ENCODE measurements at regions not wholly inside any gene's neighbourhood (a gene's known extent, or its start where the extent isn't known, plus 50 kb on each side); places are given as distances from the start of the nearest gene placed in this dataset.

GRCh38 chr1:193320270-193320669 lies 133.9 kb upstream of the B3GALT2 start:
- no peak overlapping the region for H3K4me2 ChIP-seq (ENCODE audit: low read length)
- no peaks in the 10 kb centered on the region for H3K79me2 ChIP-seq (ENCODE audit: insufficient read depth, low read length)
- H3K36me3 ChIP-seq (ENCODE audit: insufficient read depth, low read length) = no peaks in the 10 kb centered on the region
- no peaks in the 10 kb centered on the region for H3K4me1 ChIP-seq (ENCODE audit: insufficient read depth, low read length, severe bottlenecking)
- 0 out of 2 replicates have a peak, but pooled peaks cover 4% of the 10 kb centered on the region for H3K9me3 ChIP-seq (ENCODE audit: low read length)
- no peaks in the 10 kb centered on the region for H3K9me2 ChIP-seq (ENCODE audit: low read depth, low read length)
- H3K9ac ChIP-seq (ENCODE audit: low read length) = no peak overlapping the region
- no peak overlapping the region for H3K4me3 ChIP-seq (ENCODE audit: low read depth, low read length, poor library complexity, severe bottlenecking)
- no peak overlapping the region for H2AFZ ChIP-seq (ENCODE audit: low read length)
- no peaks in the 10 kb centered on the region for H3F3A ChIP-seq (ENCODE audit: insufficient read depth, low read length)
- no peaks in the 10 kb centered on the region for H4K20me1 ChIP-seq (ENCODE audit: insufficient read depth, low read length)
- H3K27ac ChIP-seq (ENCODE audit: low read depth, low read length, poor library complexity, severe bottlenecking) = no peak overlapping the region
- no peaks in the 10 kb centered on the region for H3K27me3 ChIP-seq (ENCODE audit: insufficient read depth, low read length)
- TF ChIP-seq CTCF (IDR thresholded peaks at IDR 0.05; ENCODE audit: low read length) (no peak), EZH2 (IDR thresholded peaks at IDR 0.05; ENCODE audit: borderline replicate concordance, low read length) (no peak)

GRCh38 chr1:193318347-193318746 lies 131.9 kb upstream of the B3GALT2 start:
- Histone ChIP-seq H3K36me3 (ENCODE audit: insufficient read depth, low read length) (no peaks in the 10 kb centered on the region), H3K4me3 (ENCODE audit: low read depth, low read length, poor library complexity, severe bottlenecking) (no peak overlapping the region), H3K4me1 (ENCODE audit: insufficient read depth, low read length, severe bottlenecking) (peaks cover 3% of the 10 kb centered on the region), H3K79me2 (ENCODE audit: insufficient read depth, low read length) (no peaks in the 10 kb centered on the region), H3K9ac (ENCODE audit: low read length) (no peak overlapping the region), H4K20me1 (ENCODE audit: insufficient read depth, low read length) (no peaks in the 10 kb centered on the region), H3K27me3 (ENCODE audit: insufficient read depth, low read length) (no peaks in the 10 kb centered on the region), H3K4me2 (ENCODE audit: low read length) (no peak overlapping the region), H3K27ac (ENCODE audit: low read depth, low read length, poor library complexity, severe bottlenecking) (no peak overlapping the region), H2AFZ (ENCODE audit: low read length) (no peak overlapping the region), H3K9me2 (ENCODE audit: low read depth, low read length) (no peaks in the 10 kb centered on the region), H3F3A (ENCODE audit: insufficient read depth, low read length) (no peaks in the 10 kb centered on the region), H3K9me3 (ENCODE audit: low read length) (0 out of 2 replicates have a peak, but pooled peaks cover 4% of the 10 kb centered on the region)
- TF ChIP-seq EZH2 (IDR thresholded peaks at IDR 0.05; ENCODE audit: borderline replicate concordance, low read length) (no peak), CTCF (IDR thresholded peaks at IDR 0.05; ENCODE audit: low read length) (no peak)

GRCh38 chr1:193313354-193314140 lies 127.1 kb upstream of the B3GALT2 start:
- H4K20me1 ChIP-seq (ENCODE audit: insufficient read depth, low read length) = no peaks in the 10 kb centered on the region
- H3K4me3 ChIP-seq (ENCODE audit: low read depth, low read length, poor library complexity, severe bottlenecking) = no peak overlapping the region

More at GRCh38 chr1:193313354-193314140, 127.1 kb upstream of the B3GALT2 start:
- H3K36me3 ChIP-seq (ENCODE audit: insufficient read depth, low read length) = no peaks in the 10 kb centered on the region
- H3K9ac ChIP-seq (ENCODE audit: low read length) = no peak overlapping the region
- H3K79me2 ChIP-seq (ENCODE audit: insufficient read depth, low read length) = no peaks in the 10 kb centered on the region
- H3K9me2 ChIP-seq (ENCODE audit: low read depth, low read length) = no peaks in the 10 kb centered on the region
- H3K27ac ChIP-seq (ENCODE audit: low read depth, low read length, poor library complexity, severe bottlenecking) = no peak overlapping the region
- H3K9me3 ChIP-seq (ENCODE audit: low read length) = no peaks in the 10 kb centered on the region
- H3K4me2 ChIP-seq (ENCODE audit: low read length) = no peak overlapping the region; the same call in 1 of the 2 replicates
- H2AFZ ChIP-seq (ENCODE audit: low read length) = no peak overlapping the region
- peaks cover 13% of the 10 kb centered on the region for H3K4me1 ChIP-seq (ENCODE audit: insufficient read depth, low read length, severe bottlenecking)
- TF ChIP-seq CTCF (IDR thresholded peaks at IDR 0.05; ENCODE audit: low read length) (no peak), EZH2 (IDR thresholded peaks at IDR 0.05; ENCODE audit: borderline replicate concordance, low read length) (no peak)
- no peaks in the 10 kb centered on the region for H3K27me3 ChIP-seq (ENCODE audit: insufficient read depth, low read length)
- no peaks in the 10 kb centered on the region for H3F3A ChIP-seq (ENCODE audit: insufficient read depth, low read length)
